LNCAP (cell line): ENCODE measurements at regions not wholly inside any gene's neighbourhood (a gene's known extent, or its start where the extent isn't known, plus 50 kb on each side); places are given as distances from the start of the nearest gene placed in this dataset.

Source experiments
- TF ChIP-seq, protein P1 (sequence below): fragments of 450-650 bp; IDR thresholded peaks from 2 replicates; pipeline ENCODE4 v1.5.1; 2017; ENCODE audit warnings: mild to moderate bottlenecking

DNA sequence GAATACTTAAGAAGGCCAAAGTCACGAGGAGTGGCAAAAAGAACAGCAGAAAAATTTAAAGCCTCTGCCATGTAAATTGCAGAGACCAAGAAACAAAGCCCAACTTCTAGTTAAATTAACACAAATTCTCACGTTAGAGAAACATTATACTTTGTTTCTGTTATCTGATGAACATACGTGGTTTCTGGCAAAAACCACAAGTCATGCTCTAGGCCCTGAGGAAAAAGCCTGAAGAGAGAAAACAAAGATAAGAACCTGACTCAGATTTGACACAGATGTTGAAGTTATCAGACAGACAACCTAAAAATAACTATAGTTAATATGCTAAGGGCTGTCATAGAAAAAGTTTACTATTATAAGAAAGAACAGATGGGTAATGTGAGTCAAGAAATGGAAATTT is 149.1 kb upstream of the PCDH10 start:
- TF ChIP-seq, protein P1, sequence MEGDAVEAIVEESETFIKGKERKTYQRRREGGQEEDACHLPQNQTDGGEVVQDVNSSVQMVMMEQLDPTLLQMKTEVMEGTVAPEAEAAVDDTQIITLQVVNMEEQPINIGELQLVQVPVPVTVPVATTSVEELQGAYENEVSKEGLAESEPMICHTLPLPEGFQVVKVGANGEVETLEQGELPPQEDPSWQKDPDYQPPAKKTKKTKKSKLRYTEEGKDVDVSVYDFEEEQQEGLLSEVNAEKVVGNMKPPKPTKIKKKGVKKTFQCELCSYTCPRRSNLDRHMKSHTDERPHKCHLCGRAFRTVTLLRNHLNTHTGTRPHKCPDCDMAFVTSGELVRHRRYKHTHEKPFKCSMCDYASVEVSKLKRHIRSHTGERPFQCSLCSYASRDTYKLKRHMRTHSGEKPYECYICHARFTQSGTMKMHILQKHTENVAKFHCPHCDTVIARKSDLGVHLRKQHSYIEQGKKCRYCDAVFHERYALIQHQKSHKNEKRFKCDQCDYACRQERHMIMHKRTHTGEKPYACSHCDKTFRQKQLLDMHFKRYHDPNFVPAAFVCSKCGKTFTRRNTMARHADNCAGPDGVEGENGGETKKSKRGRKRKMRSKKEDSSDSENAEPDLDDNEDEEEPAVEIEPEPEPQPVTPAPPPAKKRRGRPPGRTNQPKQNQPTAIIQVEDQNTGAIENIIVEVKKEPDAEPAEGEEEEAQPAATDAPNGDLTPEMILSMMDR, result no peak

DNA sequence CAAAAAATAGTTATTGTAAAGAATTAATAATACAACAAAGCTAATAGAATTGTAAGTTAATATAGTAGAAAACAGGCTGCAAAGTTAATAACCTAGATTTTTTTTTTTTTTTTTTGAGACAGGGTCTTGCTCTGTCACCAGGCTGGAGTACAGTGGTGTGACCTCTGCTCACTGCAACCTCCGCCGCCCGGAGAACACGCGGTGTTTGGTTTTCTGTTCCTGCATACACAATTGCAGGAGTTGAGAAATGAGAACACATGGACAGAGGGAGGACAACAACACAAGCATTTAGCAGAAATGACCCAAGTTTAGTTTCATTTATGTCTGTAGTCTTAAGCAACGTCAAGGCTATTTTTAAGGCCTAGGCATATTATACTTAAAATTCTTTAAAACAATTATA is 145.9 kb upstream of the PCDH10 start:
- TF ChIP-seq, protein P1, result no peak

DNA sequence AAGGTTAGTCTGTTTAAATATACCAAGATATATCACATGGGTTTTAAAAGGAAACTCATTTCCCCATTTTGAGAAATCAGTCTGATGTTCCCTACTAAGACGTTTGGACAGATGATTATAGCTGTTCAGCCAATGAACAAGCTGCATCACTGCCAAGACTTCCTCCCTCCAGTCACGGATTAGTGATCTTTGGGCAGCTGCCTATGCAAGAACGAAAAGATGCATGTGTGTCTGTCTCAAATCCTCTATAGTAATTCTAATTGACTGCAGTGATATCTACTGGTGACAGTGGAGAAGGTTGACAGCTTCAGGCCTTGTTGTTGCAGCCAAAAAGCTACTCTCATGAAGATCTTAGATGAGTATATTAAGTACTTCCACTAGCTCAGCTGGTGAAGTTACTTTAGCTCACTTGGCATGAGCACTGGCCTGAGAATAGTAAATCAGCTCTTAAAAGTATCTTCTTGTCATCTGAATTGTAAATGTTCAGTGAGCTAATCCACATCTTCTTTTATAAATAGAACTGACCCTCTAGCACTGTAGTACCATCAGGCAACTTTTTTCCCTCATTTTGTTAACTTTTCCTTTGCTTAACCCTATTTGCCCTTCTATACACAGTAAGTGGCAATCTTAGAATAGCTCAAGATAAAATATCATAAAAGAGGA is 134.5 kb upstream of the PCDH10 start:
- TF ChIP-seq, protein P1, result no peak

DNA sequence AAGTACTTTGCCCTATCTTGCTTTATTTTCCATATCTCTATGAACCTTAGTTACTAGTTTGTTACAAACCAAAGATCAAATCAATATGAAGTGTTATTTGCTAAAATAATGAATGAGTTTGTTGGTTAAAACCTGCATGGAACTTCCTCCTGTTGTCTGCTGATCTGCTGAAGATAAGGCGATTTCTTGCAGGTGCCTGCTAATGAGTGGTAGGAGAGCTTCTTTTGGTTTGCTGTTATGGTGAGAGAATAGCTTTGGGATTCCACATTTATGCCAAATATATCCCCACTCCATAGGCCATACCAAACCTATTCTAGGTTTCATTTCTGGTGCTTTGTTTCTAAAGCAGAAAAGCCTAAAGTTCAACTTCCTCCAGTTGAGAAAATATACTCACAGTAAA is 103.8 kb upstream of the PCDH10 start:
- TF ChIP-seq, protein P1, result no peak

DNA sequence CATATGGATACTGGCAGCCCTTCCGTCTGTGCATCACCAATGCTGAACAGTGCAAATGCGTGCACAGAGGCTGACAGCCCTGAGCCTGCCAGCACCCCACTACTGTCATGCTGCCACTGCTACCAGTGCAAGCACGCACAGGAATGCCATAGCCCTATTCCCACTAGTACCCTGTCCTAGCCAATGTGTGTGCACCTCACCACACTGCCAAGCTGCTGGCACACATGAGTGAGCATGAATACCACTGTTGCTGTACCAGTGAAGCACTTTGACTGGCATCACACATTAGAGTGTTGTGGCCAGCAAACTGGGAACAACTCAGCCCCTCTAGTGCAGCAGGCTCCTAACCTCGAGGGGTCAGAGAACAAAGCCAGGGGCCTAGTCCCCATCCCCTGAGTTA is 102.9 kb upstream of the PCDH10 start:
- TF ChIP-seq, protein P1, result no peak

DNA sequence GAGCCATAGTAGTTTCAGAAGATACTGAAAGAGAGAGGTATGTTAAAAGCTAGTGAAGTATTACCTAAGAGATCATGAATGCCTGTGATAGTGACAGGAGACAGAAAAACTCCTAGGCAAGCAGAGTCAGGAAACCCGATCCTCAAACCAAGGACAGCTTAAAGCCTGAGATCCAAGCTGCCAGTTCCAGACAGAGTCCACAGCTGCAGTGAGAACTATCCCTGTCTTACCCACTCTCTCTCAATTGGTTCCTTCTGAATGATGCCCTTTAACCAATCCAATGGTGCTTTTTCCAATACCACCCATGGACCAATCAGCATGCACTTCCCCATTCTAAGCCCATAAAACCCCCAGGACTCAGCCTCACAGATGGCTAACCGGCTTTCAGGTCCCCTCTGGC is 90.4 kb upstream of the PCDH10 start:
- TF ChIP-seq, protein P1, result no peak

DNA sequence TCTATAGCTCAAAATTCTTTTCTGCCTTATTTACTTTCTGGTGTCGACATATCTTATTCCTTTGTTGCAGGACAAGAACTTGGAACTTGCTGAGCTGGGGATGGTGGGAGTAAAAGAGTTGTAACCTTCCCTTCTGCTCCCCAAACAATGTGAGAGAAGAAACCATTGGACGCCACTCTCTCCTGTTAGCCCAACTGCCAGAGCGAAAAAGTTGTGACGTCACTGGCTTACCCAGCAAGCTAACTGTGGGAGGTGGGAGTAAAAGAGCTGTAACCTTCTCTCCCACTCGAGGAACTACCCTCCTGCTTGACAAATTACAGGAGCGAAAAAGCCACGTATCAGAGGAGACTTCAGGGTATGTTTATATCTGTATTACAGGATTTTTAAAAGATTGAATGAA is 90.0 kb upstream of the PCDH10 start:
- TF ChIP-seq, protein P1, result no peak

DNA sequence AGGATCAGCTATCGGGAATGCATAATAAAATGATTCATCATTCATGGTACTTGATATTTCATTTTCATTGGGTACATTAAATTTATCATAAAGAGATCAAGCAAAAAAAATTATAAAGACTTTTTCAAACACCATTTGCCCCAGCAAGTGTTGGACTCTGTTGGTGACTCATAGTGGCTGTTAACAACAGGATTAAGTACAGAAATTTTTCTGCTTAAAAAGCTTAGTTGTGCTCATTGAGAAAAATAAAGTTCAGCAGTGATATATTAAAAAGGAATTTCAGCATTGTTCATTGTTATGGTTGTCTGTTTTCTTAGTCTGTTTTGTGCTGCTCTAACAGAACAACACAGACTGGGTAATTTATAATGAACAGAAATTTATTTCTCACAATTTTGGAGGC is 86.2 kb upstream of the PCDH10 start:
- TF ChIP-seq, protein P1, result no peak
